ENCODE measurements at regions not wholly inside any gene's neighbourhood (a gene's known extent, or its start where the extent isn't known, plus 50 kb on each side); places are given as distances from the start of the nearest gene placed in this dataset.
"Not testable (repeated sequence)": the region's sequence is repeated elsewhere in the genome, so short reads cannot be mapped to it uniquely, and the experiment has no call there.

GRCh38 chr6:68141190-68141589 lies 493.9 kb upstream of the ADGRB3 start:
- ATAC-seq (ENCODE audit: low read depth) (no peak), DNase-seq (no peak)
- POLR2A ChIA-PET: no interaction called here
- H3K27ac Mint-ChIP-seq: no peak overlapping the region
- no peaks in the 10 kb centered on the region for H3K4me1 Mint-ChIP-seq
- H3K27me3 Mint-ChIP-seq: no peaks in the 10 kb centered on the region
- H3K9me3 Mint-ChIP-seq: peaks cover 6% of the 10 kb centered on the region
- no peaks in the 10 kb centered on the region for H3K36me3 Mint-ChIP-seq
- no peak overlapping the region for H3K4me3 Mint-ChIP-seq

GRCh38 chr6:68139130-68139529 lies 496.0 kb upstream of the ADGRB3 start:
- Mint-ChIP-seq H3K36me3 (no peaks in the 10 kb centered on the region), H3K4me1 (no peaks in the 10 kb centered on the region), H3K27me3 (no peaks in the 10 kb centered on the region), H3K4me3 (no peak overlapping the region), H3K27ac (no peak overlapping the region), H3K9me3 (peaks cover 4% of the 10 kb centered on the region)
- POLR2A ChIA-PET: no interaction called here
- ATAC-seq (ENCODE audit: low read depth) (no peak), DNase-seq (no peak)

GRCh38 chr6:68134796-68135195 lies 500.3 kb upstream of the ADGRB3 start:
- DNase-seq: no peak
- no peaks in the 10 kb centered on the region for H3K36me3 Mint-ChIP-seq
- H3K4me3 Mint-ChIP-seq: no peak overlapping the region
- no peak for ATAC-seq (ENCODE audit: low read depth)
- no peaks in the 10 kb centered on the region for H3K27me3 Mint-ChIP-seq
- peaks cover 9% of the 10 kb centered on the region for H3K9me3 Mint-ChIP-seq
- POLR2A ChIA-PET: no interaction called here
- no peak overlapping the region for H3K27ac Mint-ChIP-seq
- H3K4me1 Mint-ChIP-seq: no peaks in the 10 kb centered on the region

- DNase-seq (no peak), ATAC-seq (ENCODE audit: low read depth) (no peak)
- Mint-ChIP-seq H3K27ac (no peak overlapping the region), H3K36me3 (no peaks in the 10 kb centered on the region), H3K4me3 (no peak overlapping the region), H3K4me1 (no peaks in the 10 kb centered on the region), H3K27me3 (no peaks in the 10 kb centered on the region), H3K9me3 (peaks cover 10% of the 10 kb centered on the region)
- POLR2A ChIA-PET: no interaction called here
Measured at GRCh38 chr6:68128211-68128610, 506.9 kb upstream of the ADGRB3 start.

GRCh38 chr6:68127074-68127473 lies 508.0 kb upstream of the ADGRB3 start:
- Mint-ChIP-seq H3K27me3 (no peaks in the 10 kb centered on the region), H3K9me3 (peaks cover 12% of the 10 kb centered on the region), H3K4me3 (no peak overlapping the region), H3K36me3 (no peaks in the 10 kb centered on the region), H3K4me1 (no peaks in the 10 kb centered on the region), H3K27ac (no peak overlapping the region)
- DNase-seq (no peak), ATAC-seq (ENCODE audit: low read depth) (no peak)
- POLR2A ChIA-PET: no interaction called here

GRCh38 chr6:68126089-68126749 lies 508.9 kb upstream of the ADGRB3 start:
- peaks cover 10% of the 10 kb centered on the region for H3K9me3 Mint-ChIP-seq
- POLR2A ChIA-PET: no interaction called here
- H3K27ac Mint-ChIP-seq: no peak overlapping the region
- no peaks in the 10 kb centered on the region for H3K27me3 Mint-ChIP-seq
- H3K36me3 Mint-ChIP-seq: no peaks in the 10 kb centered on the region
- H3K4me1 Mint-ChIP-seq: no peaks in the 10 kb centered on the region
- no peak for ATAC-seq (ENCODE audit: low read depth)
- DNase-seq: no peak
- no peak overlapping the region for H3K4me3 Mint-ChIP-seq

GRCh38 chr6:68122975-68123374 lies 512.1 kb upstream of the ADGRB3 start:
- ATAC-seq (ENCODE audit: low read depth); H3K27me3 Mint-ChIP-seq; POLR2A ChIA-PET; H3K4me3 Mint-ChIP-seq; H3K36me3 Mint-ChIP-seq; H3K4me1 Mint-ChIP-seq; H3K27ac Mint-ChIP-seq; DNase-seq: not testable (repeated sequence)
- peaks cover 12% of the 10 kb centered on the region for H3K9me3 Mint-ChIP-seq

- POLR2A ChIA-PET: no interaction called here
- no peak overlapping the region for H3K4me3 Mint-ChIP-seq
- no peaks in the 10 kb centered on the region for H3K27me3 Mint-ChIP-seq
- H3K36me3 Mint-ChIP-seq: no peaks in the 10 kb centered on the region
- no peaks in the 10 kb centered on the region for H3K4me1 Mint-ChIP-seq
- no peak for DNase-seq
- H3K9me3 Mint-ChIP-seq: peaks cover 12% of the 10 kb centered on the region
- ATAC-seq (ENCODE audit: low read depth): no peak
- no peak overlapping the region for H3K27ac Mint-ChIP-seq
Measured at GRCh38 chr6:68122032-68122431, 513.0 kb upstream of the ADGRB3 start.

GRCh38 chr6:68120954-68121353 lies 514.1 kb upstream of the ADGRB3 start:
- H3K4me1 Mint-ChIP-seq; H3K27me3 Mint-ChIP-seq; H3K4me3 Mint-ChIP-seq; H3K36me3 Mint-ChIP-seq; H3K27ac Mint-ChIP-seq; POLR2A ChIA-PET; H3K9me3 Mint-ChIP-seq; ATAC-seq (ENCODE audit: low read depth); DNase-seq: not testable (repeated sequence)

GRCh38 chr6:68114463-68115047 lies 520.5 kb upstream of the ADGRB3 start:
- Mint-ChIP-seq H3K36me3 (no peaks in the 10 kb centered on the region), H3K9me3 (peaks cover 1% of the 10 kb centered on the region), H3K27me3 (no peaks in the 10 kb centered on the region), H3K4me3 (no peak overlapping the region), H3K27ac (no peak overlapping the region), H3K4me1 (no peaks in the 10 kb centered on the region)
- no peak for ATAC-seq (ENCODE audit: low read depth)
- DNase-seq: no peak
- POLR2A ChIA-PET: no interaction called here

- no peaks in the 10 kb centered on the region for H3K4me1 Mint-ChIP-seq
- POLR2A ChIA-PET: no interaction called here
- no peaks in the 10 kb centered on the region for H3K9me3 Mint-ChIP-seq
- no peaks in the 10 kb centered on the region for H3K27me3 Mint-ChIP-seq
- H3K36me3 Mint-ChIP-seq: no peaks in the 10 kb centered on the region
- ATAC-seq (ENCODE audit: low read depth): no peak
- no peak for DNase-seq
- H3K27ac Mint-ChIP-seq: no peak overlapping the region
- no peak overlapping the region for H3K4me3 Mint-ChIP-seq
Measured at GRCh38 chr6:68108233-68108835, 526.7 kb upstream of the ADGRB3 start.

- Mint-ChIP-seq H3K27me3 (no peaks in the 10 kb centered on the region), H3K4me3 (no peak overlapping the region), H3K4me1 (no peaks in the 10 kb centered on the region), H3K9me3 (no peaks in the 10 kb centered on the region), H3K36me3 (no peaks in the 10 kb centered on the region), H3K27ac (no peak overlapping the region)
- POLR2A ChIA-PET: no interaction called here
- ATAC-seq (ENCODE audit: low read depth): no peak
- no peak for DNase-seq
Measured at GRCh38 chr6:68094070-68094469, 541.0 kb upstream of the ADGRB3 start.

GRCh38 chr6:68087399-68088133 lies 547.5 kb upstream of the ADGRB3 start:
- Mint-ChIP-seq H3K27me3 (no peaks in the 10 kb centered on the region), H3K4me3 (no peak overlapping the region), H3K9me3 (peaks cover 3% of the 10 kb centered on the region), H3K36me3 (no peaks in the 10 kb centered on the region), H3K4me1 (no peaks in the 10 kb centered on the region), H3K27ac (no peak overlapping the region)
- ATAC-seq (ENCODE audit: low read depth) (no peak), DNase-seq (no peak)
- POLR2A ChIA-PET: no interaction called here

- no peaks in the 10 kb centered on the region for H3K27me3 Mint-ChIP-seq
Measured at GRCh38 chr6:68086199-68086598, 548.9 kb upstream of the ADGRB3 start.

More at GRCh38 chr6:68086199-68086598, 548.9 kb upstream of the ADGRB3 start:
- ATAC-seq (ENCODE audit: low read depth) (no peak), DNase-seq (no peak)
- Mint-ChIP-seq H3K4me3 (no peak overlapping the region), H3K36me3 (no peaks in the 10 kb centered on the region), H3K4me1 (no peaks in the 10 kb centered on the region), H3K27ac (no peak overlapping the region), H3K9me3 (peaks cover 3% of the 10 kb centered on the region)
- POLR2A ChIA-PET: no interaction called here
